ENCODE measurements at regions not wholly inside any gene's neighbourhood (a gene's known extent, or its start where the extent isn't known, plus 50 kb on each side); places are given as distances from the start of the nearest gene placed in this dataset.

- DNase-seq = no peak
Observed at GRCh38 chr20:60332523-60332922, 374.3 kb downstream of the CDH26 start.

- DNase-seq = no peak
Observed at GRCh38 chr20:60334911-60335310, 376.7 kb downstream of the CDH26 start.

- no peak for DNase-seq
Observed at GRCh38 chr20:60338556-60338955, 380.3 kb downstream of the CDH26 start.

GRCh38 chr20:60339738-60340137 lies 381.5 kb downstream of the CDH26 start:
- no peak for DNase-seq

- DNase-seq = no peak
Observed at GRCh38 chr20:60340232-60340631, 382.0 kb downstream of the CDH26 start.

GRCh38 chr20:60341062-60341461 lies 382.8 kb downstream of the CDH26 start:
- DNase-seq = no peak

- no peak for DNase-seq
Observed at GRCh38 chr20:60345106-60345505, 386.9 kb downstream of the CDH26 start.

GRCh38 chr20:60349418-60349817 lies 391.2 kb downstream of the CDH26 start:
- no peak for DNase-seq

- DNase-seq = no peak
Observed at GRCh38 chr20:60352017-60352416, 393.8 kb downstream of the CDH26 start.

GRCh38 chr20:60352596-60352995 lies 394.4 kb downstream of the CDH26 start:
- no peak for DNase-seq

GRCh38 chr20:60354024-60354580 lies 395.9 kb downstream of the CDH26 start:
- no peak for DNase-seq

GRCh38 chr20:60358101-60358500 lies 399.9 kb downstream of the CDH26 start:
- no peak for DNase-seq

- no peak for DNase-seq
Observed at GRCh38 chr20:60359010-60359409, 400.8 kb downstream of the CDH26 start.

GRCh38 chr20:60361761-60362395 lies 403.7 kb downstream of the CDH26 start:
- DNase-seq = no peak

GRCh38 chr20:60362531-60362930 lies 404.3 kb downstream of the CDH26 start:
- no peak for DNase-seq

GRCh38 chr20:60363698-60364097 lies 405.5 kb downstream of the CDH26 start:
- no peak for DNase-seq

- DNase-seq = no peak
Observed at GRCh38 chr20:60365064-60365666, 406.9 kb downstream of the CDH26 start.

- DNase-seq = no peak
Observed at GRCh38 chr20:60365882-60366281, 407.7 kb downstream of the CDH26 start.

- no peak for DNase-seq
Observed at GRCh38 chr20:60371384-60371783, 413.2 kb downstream of the CDH26 start.

GRCh38 chr20:60372275-60372674 lies 414.1 kb downstream of the CDH26 start:
- DNase-seq = no peak

GRCh38 chr20:60372822-60373221 lies 414.6 kb downstream of the CDH26 start:
- DNase-seq = no peak

GRCh38 chr20:60378620-60379019 lies 420.4 kb downstream of the CDH26 start:
- DNase-seq = no peak

GRCh38 chr20:60381643-60382400 lies 423.6 kb downstream of the CDH26 start:
- DNase-seq = no peak

GRCh38 chr20:60389441-60389840 lies 431.2 kb downstream of the CDH26 start:
- no peak for DNase-seq

All from NCI-H2081 treated with DMSO at 0.1 percent for 48 hours (cell line).